A549 (cell line): ENCODE measurements at regions not wholly inside any gene's neighbourhood (a gene's known extent, or its start where the extent isn't known, plus 50 kb on each side); places are given as distances from the start of the nearest gene placed in this dataset.

ENCODE experiments used
- ATAC-seq, 2 experiments: fragments of 200-7000 bp in 1 of 2; fragments of >200 bp in 1 of 2; cut with Nextera tagmentation in 1 of 2; cut with Tn5 transposase in 1 of 2; 3 replicates each; pipeline versions ENCODE4 v1.8.0 to v1.9.1; 2018 to 2020; ENCODE audit warnings: mild to moderate bottlenecking in 1 of 2, moderate library complexity in 1 of 2
- CTCF ChIA-PET: fragments of 300-600 bp; sonication (Branson Sonifier 250); formaldehyde crosslinking; extraction: SDS; loops from one replicate; lab custom pipeline; 2021; ENCODE audit warnings: antibody characterized with exemption, inconsistent platforms; lab: Yijun Ruan, JAX
- POLR2A ChIA-PET: fragments of 350-600 bp; formaldehyde crosslinking; extraction: SDS; loops from one replicate; lab custom pipeline; 2021; ENCODE audit warnings: antibody characterized with exemption, inconsistent platforms; lab: Yijun Ruan, JAX
- DNase-seq, 2 experiments: peaks; one replicate each; pipeline versions ENCODE4 v3.0.0 to v3.0.0-alpha.2; 2011 to 2016; ENCODE audit warnings: low read depth in 1 of 2, low spot score in 1 of 2
- FAIRE-seq: peaks from 2 replicates; lab custom pipeline; 2011; peaks lifted over from hg19 to GRCh38; lab: Jason Lieb, UNC
- H3K27ac ChIP-seq, 2 experiments: fragments of >200 bp; sonication (Bioruptor Twin); formaldehyde crosslinking; 3 replicates each; pipeline ENCODE4 v1.5.1; 2016 to 2017
- H3K4me1 ChIP-seq: fragments of >200 bp; sonication (Bioruptor Twin); formaldehyde crosslinking; 3 replicates; pipeline ENCODE4 v1.6.1; 2016
- H3K4me2 ChIP-seq: fragments of >200 bp; sonication (Bioruptor Twin); formaldehyde crosslinking; 3 replicates; pipeline ENCODE4 v1.6.1; 2016
- H3K4me3 ChIP-seq: fragments of >200 bp; sonication (Bioruptor Twin); formaldehyde crosslinking; 3 replicates; pipeline ENCODE4 v1.5.1; 2016
- H3K9me3 ChIP-seq: fragments of >200 bp; sonication (Bioruptor Twin); formaldehyde crosslinking; 3 replicates; pipeline ENCODE4 v1.6.1; 2016
- BHLHE40 ChIP-seq: IDR thresholded peaks from 2 replicates; pipeline ENCODE4 v1.6.1; 2012; ENCODE audit warnings: low read depth, low read length, inconsistent platforms
- CHD4 ChIP-seq: fragments of 200-600 bp; sonication (generic); IDR thresholded peaks from 2 replicates; pipeline ENCODE4 v1.6.1; 2016; ENCODE audit warnings: antibody characterized with exemption, mild to moderate bottlenecking, borderline replicate concordance
- EHMT2 ChIP-seq: fragments of 200-600 bp; sonication (generic); IDR thresholded peaks from 2 replicates; pipeline ENCODE4 v1.6.1; 2016; ENCODE audit warnings: antibody characterized with exemption, low read depth, mild to moderate bottlenecking, moderate library complexity
- ESRRA ChIP-seq: fragments of 150-350 bp; IDR thresholded peaks from 2 replicates; pipeline ENCODE4 v1.6.1; 2014; ENCODE audit warnings: mild to moderate bottlenecking, low read length, borderline replicate concordance
- FOSB ChIP-seq: fragments of 250-450 bp; sonication (Bioruptor Pico); IDR thresholded peaks from 2 replicates; pipeline ENCODE4 v1.5.0; 2020; ENCODE audit warnings: mild to moderate bottlenecking, moderate library complexity
- FOXS1 ChIP-seq: fragments of 250-450 bp; sonication (Bioruptor Pico); IDR thresholded peaks from 2 replicates; pipeline ENCODE4 v1.5.0; 2020; ENCODE audit warnings: mild to moderate bottlenecking, moderate library complexity
- HOXB13 ChIP-seq: fragments of 250-450 bp; sonication (Bioruptor Pico); IDR thresholded peaks from 2 replicates; pipeline ENCODE4 v1.5.0; 2020; ENCODE audit warnings: low read depth, mild to moderate bottlenecking, moderate library complexity
- MAFK ChIP-seq: fragments of 450-650 bp; IDR thresholded peaks from 2 replicates; pipeline ENCODE4 v1.6.1; 2014; ENCODE audit not compliant: partially characterized antibody
- MAZ ChIP-seq: fragments of 150-350 bp; IDR thresholded peaks from 2 replicates; pipeline ENCODE4 v1.6.1; 2014; ENCODE audit warnings: antibody characterized with exemption, low read depth, low read length, borderline replicate concordance
- NPAS2 ChIP-seq: fragments of 250-450 bp; sonication (Bioruptor Pico); IDR thresholded peaks from 2 replicates; pipeline ENCODE4 v1.8.0; 2022; ENCODE audit warnings: mild to moderate bottlenecking, moderate library complexity, borderline replicate concordance
- NR3C1 ChIP-seq: fragments of >200 bp; sonication (Bioruptor Twin); formaldehyde crosslinking; IDR thresholded peaks from 3 replicates; pipeline ENCODE4 v1.6.1; 2017
- PHF8 ChIP-seq: fragments of 200-600 bp; sonication (generic); IDR thresholded peaks from 2 replicates; pipeline ENCODE4 v1.6.1; 2016; ENCODE audit warnings: low read depth, mild to moderate bottlenecking, antibody characterized with exemption, moderate library complexity, borderline replicate concordance
- POLR2A ChIP-seq: IDR thresholded peaks from 2 replicates; pipeline ENCODE4 v1.6.1; 2012; ENCODE audit warnings: mild to moderate bottlenecking, low read length
- RAD21 ChIP-seq, 2 experiments: fragments of >200 bp in 1 of 2; sonication (Bioruptor Twin) in 1 of 2; formaldehyde crosslinking in 1 of 2; IDR thresholded peaks in 1 of 2; conservative IDR thresholded peaks in 1 of 2; 2 replicates in 1 of 2; 3 replicates in 1 of 2; pipeline ENCODE4 v1.6.1; 2012 to 2018; ENCODE audit warnings: inconsistent platforms in 1 of 2
- RARB ChIP-seq: fragments of 250-450 bp; sonication (Bioruptor Pico); IDR thresholded peaks from 2 replicates; pipeline ENCODE4 v1.8.0; 2021; ENCODE audit warnings: mild to moderate bottlenecking, moderate library complexity
- RCOR1 ChIP-seq: fragments of 150-350 bp; IDR thresholded peaks from 2 replicates; pipeline ENCODE4 v1.6.1; 2014; ENCODE audit warnings: antibody characterized with exemption, low read length, low read depth
- SREBF2 ChIP-seq: fragments of 450-650 bp; IDR thresholded peaks from 2 replicates; pipeline ENCODE4 v1.6.1; 2014; ENCODE audit warnings: mild to moderate bottlenecking, moderate library complexity
- ZC3H11A ChIP-seq: fragments of 450-650 bp; IDR thresholded peaks from 2 replicates; pipeline ENCODE4 v1.6.1; 2014; ENCODE audit warnings: antibody characterized with exemption, mild to moderate bottlenecking
- ZFP36 ChIP-seq: fragments of 450-650 bp; IDR thresholded peaks from 2 replicates; pipeline ENCODE4 v1.6.1; 2014; ENCODE audit warnings: borderline replicate concordance; ENCODE audit not compliant: partially characterized antibody
- ZSCAN20 ChIP-seq: fragments of 250-450 bp; sonication (Bioruptor Pico); IDR thresholded peaks from 2 replicates; pipeline ENCODE4 v1.8.0; 2022; ENCODE audit warnings: mild to moderate bottlenecking, moderate library complexity
- WGBS: methylation state at CpG from one replicate; pipeline ENCODE4 v1.1.6; 2017; ENCODE audit errors: missing lambda C conversion rate; 5-methylcytosine and 5-hydroxymethylcytosine counted together
- TF ChIP-seq, protein P1 (sequence below): fragments of 450-650 bp; IDR thresholded peaks from 2 replicates; pipeline ENCODE4 v1.6.1; 2014; ENCODE audit warnings: antibody characterized with exemption
- TF ChIP-seq, protein P2 (sequence below): fragments of 250-450 bp; sonication (Bioruptor Pico); IDR thresholded peaks from 2 replicates; pipeline ENCODE4 v1.5.0; 2020; ENCODE audit warnings: low read depth, mild to moderate bottlenecking, moderate library complexity
- TF ChIP-seq, protein P3 (sequence below): fragments of 200-600 bp; sonication (generic); IDR thresholded peaks from 2 replicates; pipeline ENCODE4 v1.6.1; 2016; ENCODE audit warnings: antibody characterized with exemption, mild to moderate bottlenecking, moderate library complexity

DNA sequence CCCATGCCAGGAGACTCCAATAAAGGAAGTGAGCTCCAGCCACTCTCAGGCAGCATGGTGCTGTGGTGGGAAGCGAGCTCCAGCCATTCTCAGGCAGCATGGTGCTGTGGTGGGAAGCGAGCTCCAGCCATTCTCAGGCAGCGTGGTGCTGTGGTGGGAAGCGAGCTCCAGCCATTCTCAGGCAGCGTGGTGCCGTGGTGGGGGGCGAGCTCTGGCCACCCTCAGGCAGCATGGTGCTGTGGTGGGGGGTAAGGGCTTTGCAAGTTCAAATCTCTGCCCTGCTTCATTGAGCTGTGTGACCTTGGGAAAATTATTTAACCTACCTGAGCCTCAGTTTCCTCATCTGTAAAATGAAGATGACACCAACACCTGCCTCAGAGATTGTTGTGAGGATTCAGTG is 975.1 kb downstream of the BCL11B start:
- no peak for FAIRE-seq

DNA sequence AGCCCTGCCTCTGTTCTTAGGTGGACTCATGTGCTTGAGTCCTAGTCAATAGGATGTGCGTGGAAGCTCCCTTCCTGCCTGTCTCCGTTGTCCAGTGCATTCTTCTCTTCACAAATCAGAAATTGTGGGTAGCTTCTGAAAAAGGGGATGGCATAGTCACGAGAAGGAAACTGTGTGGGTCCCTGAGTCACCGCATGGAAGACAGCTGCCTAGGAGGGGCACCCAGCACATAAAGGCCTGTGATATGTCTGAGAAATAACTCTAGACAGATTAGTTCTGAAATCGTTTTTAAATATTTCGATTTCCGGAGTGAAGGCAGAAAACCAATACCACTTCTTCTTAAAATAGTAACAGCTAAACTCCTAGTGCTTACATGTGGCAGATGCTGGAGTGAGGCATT is 974.4 kb downstream of the BCL11B start:
- H3K4me1 ChIP-seq: no peaks in the 10 kb centered on the region
- no peak overlapping the region for H3K4me2 ChIP-seq
- 14% methylated on average over 7 of the region's 7 CpGs for WGBS
- no peak for ATAC-seq
- DNase-seq: no peak
- H3K4me3 ChIP-seq: no peak overlapping the region
- H3K9me3 ChIP-seq: no peaks in the 10 kb centered on the region
- TF ChIP-seq RAD21 (conservative IDR thresholded peaks at IDR 0.05 in 1 of 2, IDR thresholded peaks at IDR 0.05 in 1 of 2) (no peak), PHF8 (no peak), ESRRA (no peak), NR3C1 (no peak), MAZ (no peak), SREBF2 (no peak)
- TF ChIP-seq, protein P1, sequence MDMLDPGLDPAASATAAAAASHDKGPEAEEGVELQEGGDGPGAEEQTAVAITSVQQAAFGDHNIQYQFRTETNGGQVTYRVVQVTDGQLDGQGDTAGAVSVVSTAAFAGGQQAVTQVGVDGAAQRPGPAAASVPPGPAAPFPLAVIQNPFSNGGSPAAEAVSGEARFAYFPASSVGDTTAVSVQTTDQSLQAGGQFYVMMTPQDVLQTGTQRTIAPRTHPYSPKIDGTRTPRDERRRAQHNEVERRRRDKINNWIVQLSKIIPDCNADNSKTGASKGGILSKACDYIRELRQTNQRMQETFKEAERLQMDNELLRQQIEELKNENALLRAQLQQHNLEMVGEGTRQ: no peak
- CTCF ChIA-PET: no interaction called here
- POLR2A ChIA-PET: no interaction called here
- no peak for FAIRE-seq
- no peak overlapping the region for H3K27ac ChIP-seq

More for the DNA sequence above, 975.1 kb downstream of the BCL11B start:
- 3% methylated on average over 4 of the region's 7 CpGs for WGBS
- no peak overlapping the region for H3K4me3 ChIP-seq
- H3K4me2 ChIP-seq: no peak overlapping the region
- H3K27ac ChIP-seq: no peak overlapping the region
- ATAC-seq: no peak
- CTCF ChIA-PET: no interaction called here
- no peak for DNase-seq
- POLR2A ChIA-PET: no interaction called here
- no peaks in the 10 kb centered on the region for H3K4me1 ChIP-seq
- no peak for TF ChIP-seq SREBF2
- TF ChIP-seq, all 56 proteins: peak for 0
- H3K9me3 ChIP-seq: no peaks in the 10 kb centered on the region

DNA sequence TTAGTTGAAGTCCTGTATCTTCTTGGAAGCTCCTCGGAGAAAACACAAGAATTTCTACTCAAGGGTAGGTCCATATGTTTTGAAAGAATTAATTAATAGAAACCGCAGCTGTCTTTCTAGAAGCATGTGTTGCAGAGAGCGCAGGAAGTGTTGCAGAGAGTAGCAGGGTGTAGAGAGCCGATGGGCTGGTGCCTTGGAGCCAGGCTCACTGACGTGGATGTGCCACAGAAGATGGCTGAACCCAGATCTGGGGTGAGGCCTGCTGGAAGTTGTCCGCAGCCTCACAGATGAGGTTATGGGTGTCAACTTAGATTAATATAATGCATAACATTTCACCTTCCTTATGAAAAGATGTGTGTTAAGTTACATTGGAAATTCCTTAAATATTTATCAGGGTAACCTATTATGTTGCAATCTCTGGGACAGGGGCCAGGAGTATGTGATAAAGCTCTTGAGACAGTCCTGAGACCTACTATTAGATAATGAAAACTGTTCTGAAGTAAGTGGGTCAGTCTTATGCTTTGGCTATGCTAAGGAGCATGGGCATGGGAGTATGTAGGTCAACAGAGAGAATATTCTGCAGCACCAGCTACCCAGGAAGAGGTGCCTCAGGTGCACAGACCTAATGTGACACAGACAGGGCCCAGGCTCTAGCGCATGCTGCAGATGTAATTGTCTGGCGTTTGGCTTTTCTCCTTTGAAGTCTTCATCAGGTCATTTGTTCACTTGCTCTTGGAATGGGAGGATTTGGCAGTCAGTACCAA is 973.3 kb downstream of the BCL11B start:
- 30% methylated on average over 8 of the region's 8 CpGs for WGBS
- Histone ChIP-seq H3K4me1 (no peaks in the 10 kb centered on the region), H3K4me2 (no peak overlapping the region), H3K9me3 (no peaks in the 10 kb centered on the region), H3K27ac (no peak overlapping the region), H3K4me3 (no peak overlapping the region)
- ChIA-PET POLR2A (no interaction called here), CTCF (no interaction called here)
- TF ChIP-seq ZC3H11A (no peak), RCOR1 (no peak), ZSCAN20 (CRISPR knock-in tag) (no peak), ZFP36 (no peak), NPAS2 (no peak), NR3C1 (no peak), MAFK (no peak), CHD4 (no peak), EHMT2 (no peak), POLR2A (no peak), FOSB (no peak), BHLHE40 (no peak), RARB (no peak), HOXB13 (CRISPR knock-in tag) (no peak), FOXS1 (no peak)
- TF ChIP-seq, protein P2, sequence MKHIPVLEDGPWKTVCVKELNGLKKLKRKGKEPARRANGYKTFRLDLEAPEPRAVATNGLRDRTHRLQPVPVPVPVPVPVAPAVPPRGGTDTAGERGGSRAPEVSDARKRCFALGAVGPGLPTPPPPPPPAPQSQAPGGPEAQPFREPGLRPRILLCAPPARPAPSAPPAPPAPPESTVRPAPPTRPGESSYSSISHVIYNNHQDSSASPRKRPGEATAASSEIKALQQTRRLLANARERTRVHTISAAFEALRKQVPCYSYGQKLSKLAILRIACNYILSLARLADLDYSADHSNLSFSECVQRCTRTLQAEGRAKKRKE (CRISPR knock-in tag): no peak
- TF ChIP-seq, protein P3, sequence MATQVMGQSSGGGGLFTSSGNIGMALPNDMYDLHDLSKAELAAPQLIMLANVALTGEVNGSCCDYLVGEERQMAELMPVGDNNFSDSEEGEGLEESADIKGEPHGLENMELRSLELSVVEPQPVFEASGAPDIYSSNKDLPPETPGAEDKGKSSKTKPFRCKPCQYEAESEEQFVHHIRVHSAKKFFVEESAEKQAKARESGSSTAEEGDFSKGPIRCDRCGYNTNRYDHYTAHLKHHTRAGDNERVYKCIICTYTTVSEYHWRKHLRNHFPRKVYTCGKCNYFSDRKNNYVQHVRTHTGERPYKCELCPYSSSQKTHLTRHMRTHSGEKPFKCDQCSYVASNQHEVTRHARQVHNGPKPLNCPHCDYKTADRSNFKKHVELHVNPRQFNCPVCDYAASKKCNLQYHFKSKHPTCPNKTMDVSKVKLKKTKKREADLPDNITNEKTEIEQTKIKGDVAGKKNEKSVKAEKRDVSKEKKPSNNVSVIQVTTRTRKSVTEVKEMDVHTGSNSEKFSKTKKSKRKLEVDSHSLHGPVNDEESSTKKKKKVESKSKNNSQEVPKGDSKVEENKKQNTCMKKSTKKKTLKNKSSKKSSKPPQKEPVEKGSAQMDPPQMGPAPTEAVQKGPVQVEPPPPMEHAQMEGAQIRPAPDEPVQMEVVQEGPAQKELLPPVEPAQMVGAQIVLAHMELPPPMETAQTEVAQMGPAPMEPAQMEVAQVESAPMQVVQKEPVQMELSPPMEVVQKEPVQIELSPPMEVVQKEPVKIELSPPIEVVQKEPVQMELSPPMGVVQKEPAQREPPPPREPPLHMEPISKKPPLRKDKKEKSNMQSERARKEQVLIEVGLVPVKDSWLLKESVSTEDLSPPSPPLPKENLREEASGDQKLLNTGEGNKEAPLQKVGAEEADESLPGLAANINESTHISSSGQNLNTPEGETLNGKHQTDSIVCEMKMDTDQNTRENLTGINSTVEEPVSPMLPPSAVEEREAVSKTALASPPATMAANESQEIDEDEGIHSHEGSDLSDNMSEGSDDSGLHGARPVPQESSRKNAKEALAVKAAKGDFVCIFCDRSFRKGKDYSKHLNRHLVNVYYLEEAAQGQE: no peak
- TF ChIP-seq, protein P1: no peak
- ATAC-seq: no peak
- no peak for FAIRE-seq
- no peak for DNase-seq
